H9 (cell line): ENCODE measurements at regions not wholly inside any gene's neighbourhood (a gene's known extent, or its start where the extent isn't known, plus 50 kb on each side); places are given as distances from the start of the nearest gene placed in this dataset.

Experiments
- DNase-seq: peaks from one replicate; pipeline ENCODE4 v3.0.0-alpha.2; 2017
- H2AFZ ChIP-seq: one replicate; pipeline ENCODE4 v1.6.1; 2013; ENCODE audit warnings: mild to moderate bottlenecking, low read length, control low read depth, moderate library complexity
- H2AK5ac ChIP-seq: 2 replicates; pipeline ENCODE4 v1.6.1; 2013; ENCODE audit warnings: low read length, control low read depth, mixed read lengths; ENCODE audit not compliant: insufficient read length
- H2BK120ac ChIP-seq: one replicate; pipeline ENCODE4 v1.6.1; 2013; ENCODE audit warnings: low read depth, mild to moderate bottlenecking, low read length, control low read depth, inconsistent platforms; ENCODE audit not compliant: poor library complexity, severe bottlenecking
- H2BK12ac ChIP-seq: 2 replicates; pipeline ENCODE4 v1.6.1; 2013; ENCODE audit warnings: low read length, control low read depth, mixed read lengths, low read depth; ENCODE audit not compliant: insufficient read length
- H2BK15ac ChIP-seq: 2 replicates; pipeline ENCODE4 v1.6.1; 2013; ENCODE audit warnings: low read depth, low read length, control low read depth
- H2BK20ac ChIP-seq: one replicate; pipeline ENCODE4 v1.6.1; 2013; ENCODE audit warnings: low read depth, mild to moderate bottlenecking, low read length, control low read depth, inconsistent platforms; ENCODE audit not compliant: poor library complexity, severe bottlenecking
- H2BK5ac ChIP-seq: 2 replicates; pipeline ENCODE4 v1.6.1; 2013; ENCODE audit warnings: low read length, control low read depth, mixed read lengths; ENCODE audit not compliant: insufficient read length
- H3K14ac ChIP-seq: 2 replicates; pipeline ENCODE4 v1.6.1; 2013; ENCODE audit warnings: low read length, control low read depth; ENCODE audit not compliant: insufficient read depth
- H3K18ac ChIP-seq: 2 replicates; pipeline ENCODE4 v1.6.1; 2013; ENCODE audit warnings: low read depth, mild to moderate bottlenecking, mixed read lengths, low read length, control low read depth; ENCODE audit not compliant: insufficient read length
- H3K23ac ChIP-seq: 2 replicates; pipeline ENCODE4 v1.6.1; 2013; ENCODE audit warnings: low read length, control low read depth, mixed read lengths, low read depth; ENCODE audit not compliant: insufficient read length
- H3K23me2 ChIP-seq: 2 replicates; pipeline ENCODE4 v1.6.1; 2013; ENCODE audit warnings: low read depth, mild to moderate bottlenecking, mixed read lengths, low read length, control low read depth; ENCODE audit not compliant: insufficient read length, poor library complexity, severe bottlenecking
- H3K27ac ChIP-seq: 2 replicates; pipeline ENCODE4 v1.5.1; 2013; ENCODE audit warnings: low read length, control low read depth, mixed read lengths, low read depth; ENCODE audit not compliant: insufficient read length
- H3K27me3 ChIP-seq: 2 replicates; pipeline ENCODE4 v1.6.1; 2013; ENCODE audit warnings: low read length, control low read depth, inconsistent platforms; ENCODE audit not compliant: insufficient read depth
- H3K4ac ChIP-seq: 2 replicates; pipeline ENCODE4 v1.6.1; 2013; ENCODE audit warnings: low read depth, mild to moderate bottlenecking, control low read depth, inconsistent platforms, low read length, moderate library complexity
- H3K4me1 ChIP-seq: 2 replicates; pipeline ENCODE4 v1.6.1; 2013; ENCODE audit warnings: low read length, control low read depth, inconsistent platforms; ENCODE audit not compliant: insufficient read depth
- H3K4me2 ChIP-seq: 2 replicates; pipeline ENCODE4 v1.6.1; 2013; ENCODE audit warnings: low read length, control low read depth, mixed read lengths; ENCODE audit not compliant: insufficient read length, insufficient read depth
- H3K56ac ChIP-seq: 2 replicates; pipeline ENCODE4 v1.6.1; 2013; ENCODE audit warnings: low read depth, mild to moderate bottlenecking, mixed read lengths, low read length, control low read depth; ENCODE audit not compliant: insufficient read length
- H3K79me1 ChIP-seq: 2 replicates; pipeline ENCODE4 v1.6.1; 2013; ENCODE audit warnings: low read depth, mild to moderate bottlenecking, moderate library complexity, low read length, control low read depth, inconsistent platforms; ENCODE audit not compliant: insufficient read depth, poor library complexity, severe bottlenecking
- H3K79me2 ChIP-seq: 2 replicates; pipeline ENCODE4 v1.6.1; 2013; ENCODE audit warnings: low read length, control low read depth, inconsistent platforms; ENCODE audit not compliant: insufficient read depth
- H3K9ac ChIP-seq: 2 replicates; pipeline ENCODE4 v1.6.1; 2013; ENCODE audit warnings: low read length, control low read depth, mixed read lengths; ENCODE audit not compliant: insufficient read length; ENCODE audit errors: extremely low read depth
- H3K9me3 ChIP-seq: one replicate; pipeline ENCODE4 v1.6.1; 2013; ENCODE audit warnings: low read depth, low read length, inconsistent platforms; ENCODE audit not compliant: control insufficient read depth
- H3T11ph ChIP-seq: one replicate; pipeline ENCODE4 v1.6.1; 2013; ENCODE audit warnings: mild to moderate bottlenecking, low read length, control low read depth, inconsistent platforms
- H4K20me1 ChIP-seq: one replicate; pipeline ENCODE4 v1.6.1; 2013; ENCODE audit not compliant: control insufficient read depth, insufficient read length, insufficient read depth
- H4K5ac ChIP-seq: 2 replicates; pipeline ENCODE4 v1.6.1; 2013; ENCODE audit warnings: low read depth, mild to moderate bottlenecking, mixed read lengths, low read length, control low read depth; ENCODE audit not compliant: insufficient read length
- H4K8ac ChIP-seq: replicated peaks from 2 replicates; pipeline ENCODE4 v1.6.1; 2013; ENCODE audit warnings: low read length, control low read depth, mixed read lengths, low read depth; ENCODE audit not compliant: insufficient read length
- H4K91ac ChIP-seq: 2 replicates; pipeline ENCODE4 v1.6.1; 2013; ENCODE audit warnings: low read depth, mild to moderate bottlenecking, moderate library complexity, mixed read lengths, low read length, control low read depth; ENCODE audit not compliant: insufficient read length
- H3K27ac Mint-ChIP-seq, 3 experiments: 2 replicates in 2 of 3; 3 replicates in 1 of 3; pipeline ENCODE4 v1.8.0; 2020 to 2021; ENCODE audit warnings: mixed read lengths in 3 of 3, mild to moderate bottlenecking in 1 of 3, moderate library complexity in 1 of 3
- H3K27me3 Mint-ChIP-seq: 2 replicates; pipeline ENCODE4 v1.8.0; 2021; ENCODE audit warnings: low read depth, mild to moderate bottlenecking, moderate library complexity, mixed read lengths
- H3K36me3 Mint-ChIP-seq, 3 experiments: 2 replicates in 2 of 3; 3 replicates in 1 of 3; pipeline ENCODE4 v1.8.0; 2020 to 2021; ENCODE audit warnings: low read depth in 3 of 3, mixed read lengths in 3 of 3; ENCODE audit not compliant: insufficient read depth in 1 of 3
- H3K4me1 Mint-ChIP-seq, 2 experiments: 2 replicates each; pipeline ENCODE4 v1.8.0; 2020; ENCODE audit warnings: mixed read lengths in 2 of 2
- H3K4me3 Mint-ChIP-seq, 2 experiments: 2 replicates in 1 of 2; 3 replicates in 1 of 2; pipeline ENCODE4 v1.8.0; 2020 to 2021; ENCODE audit warnings: mild to moderate bottlenecking in 2 of 2, mixed read lengths in 2 of 2, moderate library complexity in 1 of 2
- H3K9me3 Mint-ChIP-seq, 2 experiments: 2 replicates in 1 of 2; 3 replicates in 1 of 2; pipeline ENCODE4 v1.8.0; 2020; ENCODE audit warnings: mild to moderate bottlenecking in 2 of 2, mixed read lengths in 2 of 2, moderate library complexity in 1 of 2
- CTCF ChIP-seq: fragments of 200-600 bp; sonication (generic); conservative IDR thresholded peaks from 3 replicates; pipeline ENCODE4 v1.8.0; 2021; ENCODE audit warnings: antibody characterized with exemption, mild to moderate bottlenecking
- WGBS: extraction: QIAGEN DNeasy Blood & Tissue Kit; methylation state at CpG from one replicate; pipeline ENCODE4 v1.1.7; 2013; ENCODE audit warnings: missing lambda C conversion rate, low lambda C conversion rate, mixed read lengths; ENCODE audit not compliant: insufficient read length; ENCODE audit errors: extremely low coverage; 5-methylcytosine and 5-hydroxymethylcytosine counted together

- H3T11ph ChIP-seq, result no peak overlapping the region
Measured at GRCh38 chr3:59690886-59691285, 641.1 kb upstream of the CFAP20DC start.

More at GRCh38 chr3:59690886-59691285, 641.1 kb upstream of the CFAP20DC start:
- no peak for TF ChIP-seq CTCF
- Histone ChIP-seq H3K23me2 (no peaks in the 10 kb centered on the region), H3K4me2 (no peak overlapping the region), H4K91ac (no peak overlapping the region), H4K5ac (no peak overlapping the region), H2BK12ac (no peak overlapping the region), H2AFZ (no peak overlapping the region), H4K8ac (no peak overlapping the region), H2BK120ac (no peak overlapping the region), H3K4me1 (no peaks in the 10 kb centered on the region), H3K9ac (no peak overlapping the region), H3K4ac (no peak overlapping the region), H2BK20ac (no peak overlapping the region), H3K27me3 (no peaks in the 10 kb centered on the region), H3K9me3 (no peaks in the 10 kb centered on the region), H2BK5ac (no peak overlapping the region), H2AK5ac (no peak overlapping the region), H3K18ac (no peak overlapping the region), H3K56ac (no peak overlapping the region), H3K14ac (no peak overlapping the region; the same call in 1 of the 2 replicates), H2BK15ac (no peak overlapping the region), H3K27ac (no peak overlapping the region), H3K79me1 (no peaks in the 10 kb centered on the region), H3K23ac (no peak overlapping the region), H4K20me1 (no peaks in the 10 kb centered on the region), H3K79me2 (no peaks in the 10 kb centered on the region)
- no peak for DNase-seq
- no peaks in the 10 kb centered on the region for H3K4me1 Mint-ChIP-seq
- WGBS, result no CpG with 5 or more reads among the region's 2 CpGs
- H3K4me3 Mint-ChIP-seq, result no peak overlapping the region
- no peak overlapping the region for H3K27ac Mint-ChIP-seq
- H3K9me3 Mint-ChIP-seq, result peaks cover 0 to 2% of the 10 kb centered on the region in 2 experiments; a peak in 2 of 5 replicates
- H3K27me3 Mint-ChIP-seq, result no peaks in the 10 kb centered on the region; the same call in 1 of the 2 replicates
- H3K36me3 Mint-ChIP-seq, result peaks cover 0 to 4% (median 0%) of the 10 kb centered on the region in 3 experiments; a peak in 1 of 7 replicates
